CD4-positive, alpha-beta T cell treated with Interleukin-12 subunit alpha and Interleukin-12 subunit beta, for 1 hour (primary cell): ENCODE measurements at regions not wholly inside any gene's neighbourhood (a gene's known extent, or its start where the extent isn't known, plus 50 kb on each side); places are given as distances from the start of the nearest gene placed in this dataset.
A peak's percentile ranks its signal among the peaks of the same experiment; 100 is the strongest.

Experiments used
- DNase-seq: peaks from one replicate; pipeline ENCODE4 v3.0.0-alpha.2; 2020

DNA sequence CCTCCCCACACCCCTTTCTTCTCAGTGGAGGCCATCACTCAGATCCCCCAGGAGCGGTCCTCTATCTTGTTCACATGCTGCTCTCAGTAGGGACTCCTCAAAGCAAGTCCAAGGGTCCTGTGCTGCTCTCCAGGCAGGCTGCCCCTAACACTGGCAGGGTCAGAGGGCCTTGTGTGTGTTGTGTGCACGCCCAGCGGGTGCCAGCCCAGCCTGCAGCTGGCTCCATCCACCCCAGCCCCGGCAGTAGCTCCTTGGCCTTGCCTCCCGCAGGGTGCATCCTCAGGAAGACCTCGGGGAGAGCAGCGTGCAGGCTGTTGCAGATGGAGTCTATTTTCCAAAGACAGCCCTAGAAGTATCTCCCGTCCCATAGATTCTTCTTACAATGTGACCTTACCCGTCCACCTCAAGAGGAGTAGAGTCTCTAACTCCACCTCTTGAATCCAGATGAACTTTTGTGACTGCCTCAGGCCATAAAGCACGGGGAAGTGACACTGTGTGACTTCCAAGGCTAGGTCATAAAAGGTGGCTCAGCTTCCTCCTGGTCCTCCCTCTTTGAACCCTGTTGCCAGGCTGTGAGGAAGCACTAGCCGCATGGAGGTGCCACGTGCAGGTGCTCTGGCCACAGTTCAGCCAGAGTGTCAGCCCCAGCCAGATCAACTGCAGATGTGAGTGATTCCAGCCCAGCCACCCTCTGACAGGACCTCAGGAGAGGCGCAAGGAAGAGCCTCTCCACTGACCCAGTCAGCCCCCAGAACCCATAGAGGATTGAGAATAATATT, 531.6 kb downstream of the SHQ1 start:
- no peak for DNase-seq

GRCh38 chr3:72313308-72313707, 528.4 kb upstream of the PROK2 start:
- DNase-seq = no peak

DNA sequence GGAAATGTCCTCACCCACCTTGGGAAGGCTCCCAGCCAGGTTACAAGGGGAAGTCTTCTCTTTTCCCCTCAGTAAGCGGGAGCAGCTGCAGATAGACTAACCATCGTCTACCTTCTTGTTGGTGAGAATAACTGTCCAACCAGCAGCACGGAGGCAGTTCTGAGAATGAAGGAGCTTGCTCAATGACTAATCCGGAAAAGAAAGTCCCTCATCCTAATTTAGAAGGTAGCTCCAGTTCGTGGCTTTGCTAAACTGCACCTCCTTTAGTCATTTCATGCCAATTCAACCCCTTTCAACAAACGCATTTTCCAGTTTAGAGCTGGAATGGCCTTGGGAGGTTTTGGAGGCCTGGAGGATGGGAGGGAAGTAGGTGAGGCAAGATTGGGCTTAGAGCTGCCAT, 527.4 kb upstream of the PROK2 start:
- DNase-seq = no peak

- DNase-seq = no peak
Observed at GRCh38 chr3:72311425-72311824, 526.5 kb upstream of the PROK2 start.

- DNase-seq = peak; percentile 20
Observed at GRCh38 chr3:72310419-72311380, 525.8 kb upstream of the PROK2 start.

- no peak for DNase-seq
Observed at GRCh38 chr3:72309661-72310418, 524.9 kb upstream of the PROK2 start.

- DNase-seq = no peak
Observed at GRCh38 chr3:72308641-72309040, 523.7 kb upstream of the PROK2 start.

GRCh38 chr3:72307438-72308115, 522.6 kb upstream of the PROK2 start:
- no peak for DNase-seq

DNA sequence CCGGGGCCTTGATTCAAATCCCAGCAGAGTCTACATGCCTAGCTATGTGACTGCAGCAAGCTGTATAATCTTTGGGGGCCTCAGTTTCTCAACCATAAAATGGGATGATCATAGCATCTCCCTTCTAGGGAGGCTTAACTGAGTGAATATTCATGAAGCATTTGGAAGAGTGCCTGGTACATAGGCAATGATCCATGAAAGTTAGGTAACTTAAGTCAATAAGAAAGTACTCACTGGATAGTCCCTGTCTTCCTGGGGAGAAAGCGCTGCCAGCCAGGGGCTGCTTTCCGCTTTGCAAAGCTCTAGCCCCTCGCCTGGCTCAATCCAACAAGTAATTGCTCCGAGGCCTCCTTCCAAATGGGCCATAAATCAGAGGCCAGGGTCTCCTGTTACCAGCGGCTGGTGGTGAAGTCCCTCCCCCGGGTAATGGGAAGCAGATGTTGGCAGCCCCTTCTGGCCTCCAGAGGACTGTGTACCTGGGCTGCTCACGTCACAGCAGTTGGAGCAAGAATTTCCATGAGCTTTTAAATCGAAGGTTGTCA, 521.9 kb upstream of the PROK2 start:
- no peak for DNase-seq

DNA sequence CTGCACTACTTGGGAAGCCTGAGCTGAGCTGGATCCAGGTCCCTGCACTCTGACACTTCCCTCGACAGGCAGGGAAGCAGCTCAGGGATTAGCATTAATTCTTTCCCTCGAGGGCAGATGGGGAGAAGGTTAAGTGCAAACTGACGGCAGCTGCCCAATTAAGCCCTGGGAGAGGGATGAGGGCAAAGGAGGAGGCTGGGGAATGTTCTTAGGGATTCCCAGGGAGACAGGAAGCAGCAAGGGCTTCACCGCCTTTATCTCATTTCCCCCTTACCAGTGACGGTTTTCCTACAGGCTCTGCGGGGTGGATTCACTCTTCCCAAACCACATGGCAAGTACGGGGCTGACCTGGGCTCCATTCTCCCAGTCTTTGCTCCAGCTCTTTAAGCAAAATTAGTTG, 519.0 kb upstream of the PROK2 start:
- no peak for DNase-seq

DNA sequence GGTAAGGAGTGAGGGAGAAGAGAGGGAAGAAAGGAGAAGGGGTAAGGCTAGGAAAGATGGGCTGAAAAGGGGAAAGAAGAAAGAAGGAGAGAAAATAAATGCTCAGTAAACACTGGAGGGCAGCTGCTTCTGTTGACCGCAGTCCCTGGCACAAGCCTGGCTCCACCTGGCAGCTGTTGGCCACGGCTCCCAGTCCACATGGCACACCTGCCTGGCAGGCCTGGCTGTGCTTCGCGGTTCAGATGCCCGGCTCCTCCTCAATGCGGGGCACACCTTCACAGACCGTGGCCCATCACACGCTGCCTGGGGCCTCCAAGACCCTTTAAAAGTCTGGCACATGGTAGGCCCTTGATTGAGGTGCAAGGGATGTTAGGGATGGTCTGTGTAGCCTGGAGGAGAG, 516.8 kb upstream of the PROK2 start:
- no peak for DNase-seq

GRCh38 chr3:72300621-72301020, 515.7 kb upstream of the PROK2 start:
- no peak for DNase-seq

DNA sequence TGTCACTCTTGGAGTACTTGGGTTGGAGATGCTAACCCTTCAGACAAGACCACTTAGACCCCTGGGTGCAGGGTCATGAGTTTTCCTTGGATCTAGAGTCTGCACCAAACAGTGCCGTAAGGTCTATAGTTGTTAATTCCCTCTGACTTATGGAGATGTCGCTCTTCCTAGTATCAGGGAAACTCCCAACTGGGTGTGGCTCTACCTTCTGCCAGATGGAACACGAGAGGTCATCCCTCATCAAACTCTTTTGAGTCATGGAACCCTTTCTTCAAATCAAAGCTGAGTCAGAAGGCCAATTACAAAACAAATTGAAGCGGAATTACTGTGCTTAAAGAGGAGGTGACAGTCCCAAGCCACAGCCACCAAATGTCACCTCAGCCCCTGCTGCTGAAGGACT, 514.9 kb upstream of the PROK2 start:
- DNase-seq = no peak

DNA sequence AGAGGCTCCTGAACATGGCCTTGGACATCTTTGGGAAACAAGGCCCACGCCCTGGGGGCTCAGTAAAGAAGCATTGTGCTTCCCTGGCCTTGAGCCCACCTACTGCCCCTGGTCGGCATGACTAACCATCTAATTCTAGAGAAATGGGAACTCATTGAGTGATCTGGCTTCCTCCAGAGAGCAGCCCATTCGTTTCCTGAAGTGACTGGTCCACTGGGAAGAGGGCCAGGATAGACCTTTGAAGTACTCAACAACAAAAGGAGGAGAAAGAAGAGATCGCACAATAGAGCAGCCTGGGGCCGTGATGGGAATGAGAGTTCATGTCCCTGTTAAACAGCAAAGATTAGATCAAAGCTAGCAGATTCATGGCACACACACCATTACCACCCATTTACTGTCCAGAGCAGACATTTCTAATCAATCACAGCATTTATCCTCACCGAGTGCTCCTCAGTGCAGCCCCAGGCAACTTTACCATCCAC, 514.4 kb upstream of the PROK2 start:
- DNase-seq = no peak

GRCh38 chr3:72298201-72299152, 513.5 kb upstream of the PROK2 start:
- no peak for DNase-seq

- DNase-seq = no peak
Observed at GRCh38 chr3:72297481-72297880, 512.5 kb upstream of the PROK2 start.

- DNase-seq = no peak
Observed at GRCh38 chr3:72296477-72297111, 511.6 kb upstream of the PROK2 start.

- DNase-seq = no peak
Observed at GRCh38 chr3:72295962-72296450, 511.1 kb upstream of the PROK2 start.

- DNase-seq = no peak
Observed at GRCh38 chr3:72295276-72295961, 510.5 kb upstream of the PROK2 start.
